ENCODE measurements at regions not wholly inside any gene's neighbourhood (a gene's known extent, or its start where the extent isn't known, plus 50 kb on each side); places are given as distances from the start of the nearest gene placed in this dataset.

- TF ChIP-seq ZFX (IDR thresholded peaks at IDR 0.05; ENCODE audit: borderline replicate concordance) = no peak
- no peak for TF ChIP-seq CTCF (IDR thresholded peaks at IDR 0.05)
Observed at GRCh38 chr13:50552424-50552966, 291.0 kb downstream of the DLEU7 start.

DNA sequence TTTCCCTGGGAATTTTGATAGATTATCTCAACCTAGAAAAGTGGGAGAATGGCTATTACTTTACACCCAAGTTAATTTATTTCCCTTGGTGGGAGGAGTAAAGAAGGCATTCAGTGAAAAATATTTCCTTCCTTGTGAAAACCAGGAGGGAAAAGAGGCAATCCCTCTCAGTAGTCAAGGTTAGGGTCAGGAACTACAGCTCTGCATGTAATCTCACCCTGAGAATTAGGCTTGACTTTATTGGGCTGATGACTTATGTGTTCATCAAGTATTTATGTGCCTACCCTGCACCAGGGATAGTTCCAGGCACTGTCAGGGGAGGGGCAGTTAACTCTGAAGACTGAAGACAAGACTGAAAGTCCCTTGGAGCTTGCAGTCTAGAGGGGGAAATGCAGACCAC is 281.8 kb downstream of the DLEU7 start:
- TF ChIP-seq ZFX (IDR thresholded peaks at IDR 0.05; ENCODE audit: borderline replicate concordance) = no peak
- no peak for TF ChIP-seq CTCF (IDR thresholded peaks at IDR 0.05)
- no peak overlapping the region for H3K27ac ChIP-seq

More at GRCh38 chr13:50552424-50552966, 291.0 kb downstream of the DLEU7 start:
- no peak overlapping the region for H3K27ac ChIP-seq

GRCh38 chr13:50566646-50567045 is 276.8 kb downstream of the DLEU7 start:
- TF ChIP-seq CTCF (IDR thresholded peaks at IDR 0.05) (no peak), ZFX (IDR thresholded peaks at IDR 0.05; ENCODE audit: borderline replicate concordance) (no peak)

DNA sequence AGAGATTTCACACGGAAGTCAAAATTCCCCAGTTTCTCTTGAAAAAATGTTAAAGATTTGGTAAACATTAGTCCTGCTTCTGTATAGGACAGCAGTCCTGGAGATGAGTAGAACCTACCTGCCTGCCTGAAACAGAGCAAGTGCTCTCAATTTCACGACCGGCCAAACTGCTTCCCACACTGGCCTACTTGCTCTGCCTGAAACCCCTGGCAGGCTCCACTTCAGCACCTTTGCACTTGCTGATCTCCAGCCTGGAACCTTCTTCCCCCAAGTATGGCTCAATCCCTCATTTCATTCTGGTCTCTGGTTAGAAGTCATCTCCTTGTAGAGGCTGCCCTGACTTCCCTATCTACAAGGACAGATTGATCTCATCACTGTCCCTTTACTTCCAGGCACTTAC is 271.4 kb downstream of the DLEU7 start:
- no peak overlapping the region for H3K27ac ChIP-seq
- no peak for TF ChIP-seq CTCF (IDR thresholded peaks at IDR 0.05)
- no peak for TF ChIP-seq ZFX (IDR thresholded peaks at IDR 0.05; ENCODE audit: borderline replicate concordance)

More at GRCh38 chr13:50566646-50567045, 276.8 kb downstream of the DLEU7 start:
- H3K27ac ChIP-seq = no peak overlapping the region

DNA sequence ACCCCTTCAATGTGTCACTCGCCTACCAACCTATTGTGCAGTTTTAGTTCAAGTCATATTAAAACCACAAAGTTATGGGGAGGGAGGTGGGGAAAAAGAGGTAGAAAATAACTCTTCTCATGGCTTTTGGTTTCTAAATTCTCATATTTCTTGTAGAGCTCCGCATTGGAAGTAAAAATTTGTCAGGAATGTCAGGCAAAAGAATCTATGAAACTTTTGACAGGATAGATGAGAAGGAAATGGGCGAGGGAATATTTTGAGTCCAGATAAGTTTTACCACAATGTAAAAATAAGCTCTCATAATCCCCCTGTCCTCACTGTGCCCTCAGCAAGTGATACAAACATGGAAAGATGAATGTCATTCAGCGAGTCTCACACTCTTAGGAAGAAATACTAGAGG is 270.4 kb downstream of the DLEU7 start:
- no peak for TF ChIP-seq ZFX (IDR thresholded peaks at IDR 0.05; ENCODE audit: borderline replicate concordance)
- TF ChIP-seq CTCF (IDR thresholded peaks at IDR 0.05) = no peak
- H3K27ac ChIP-seq = no peak overlapping the region

DNA sequence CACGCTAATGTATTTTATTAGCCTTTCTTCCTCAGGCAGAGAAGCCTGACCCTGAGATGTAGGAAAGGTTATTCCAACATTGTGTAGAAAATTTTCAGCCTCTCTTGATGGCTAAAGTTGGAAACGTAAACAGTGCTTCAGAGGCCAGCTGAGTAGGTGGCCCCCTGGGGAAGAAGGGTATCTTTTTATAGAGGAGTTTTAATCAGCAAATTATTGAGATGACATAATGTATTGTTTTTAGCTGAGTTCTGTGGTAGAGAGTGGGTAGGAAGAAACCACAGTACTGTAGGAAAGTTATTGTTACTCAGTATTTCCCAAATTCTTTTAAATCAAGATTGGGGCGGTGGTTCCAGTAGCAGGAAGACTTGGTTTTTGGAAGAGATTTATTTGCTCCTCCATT is 268.8 kb downstream of the DLEU7 start:
- H3K27ac ChIP-seq = no peak overlapping the region
- TF ChIP-seq ZFX (IDR thresholded peaks at IDR 0.05; ENCODE audit: borderline replicate concordance) (no peak), CTCF (IDR thresholded peaks at IDR 0.05) (no peak)

DNA sequence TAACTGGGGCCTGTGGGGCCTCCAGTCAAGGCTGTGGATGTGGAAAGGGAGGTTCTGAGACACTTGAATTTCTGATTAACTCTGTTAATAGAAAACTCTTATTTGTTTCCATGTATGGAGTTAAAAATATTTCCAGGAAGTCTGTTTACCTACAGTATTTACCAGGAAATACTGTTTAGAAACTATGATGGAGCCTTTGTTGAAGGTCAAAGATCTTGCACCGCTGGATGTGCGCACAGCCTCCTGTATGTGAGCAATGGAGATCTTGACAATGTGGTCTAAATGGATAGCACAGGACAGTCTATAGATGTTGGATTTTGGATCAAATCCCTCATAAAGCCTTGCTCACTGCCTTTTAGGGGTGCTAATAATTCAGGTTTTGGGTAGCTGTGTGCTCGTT is 268.4 kb downstream of the DLEU7 start:
- no peak for TF ChIP-seq CTCF (IDR thresholded peaks at IDR 0.05)
- no peak for TF ChIP-seq ZFX (IDR thresholded peaks at IDR 0.05; ENCODE audit: borderline replicate concordance)
- no peak overlapping the region for H3K27ac ChIP-seq
